ENCODE measurements at regions not wholly inside any gene's neighbourhood (a gene's known extent, or its start where the extent isn't known, plus 50 kb on each side); places are given as distances from the start of the nearest gene placed in this dataset.

GRCh38 chr10:117797296-117797695 is 249.4 kb downstream of the RAB11FIP2 start:
- no peak for TF ChIP-seq CTCF (IDR thresholded peaks at IDR 0.05 in 2 of 3, conservative IDR thresholded peaks at IDR 0.05 in 1 of 3; ENCODE audit: borderline replicate concordance in 1 of 3, insufficient read depth in 1 of 3, low read depth in 2 of 3, low read length in 2 of 3)
- no peak for TF ChIP-seq SIN3A (IDR thresholded peaks at IDR 0.05; ENCODE audit: low read depth)
- no peak for TF ChIP-seq EZH2 (IDR thresholded peaks at IDR 0.05)
- TF ChIP-seq POLR2A (IDR thresholded peaks at IDR 0.05; ENCODE audit: borderline replicate concordance, extremely low read depth, insufficient read depth, insufficient read length) = no peak
- TF ChIP-seq CBX3 (IDR thresholded peaks at IDR 0.05; ENCODE audit: low read depth) = no peak
- no peak for TF ChIP-seq YY1 (IDR thresholded peaks at IDR 0.05; ENCODE audit: extremely low read depth, insufficient replicate concordance, low read depth, low read length)
- TF ChIP-seq ZBTB33 (IDR thresholded peaks at IDR 0.05; ENCODE audit: extremely low read depth, insufficient replicate concordance, low read length) = no peak
- TF ChIP-seq ZNF274 (IDR thresholded peaks at IDR 0.05; ENCODE audit: low read depth, low read length) = no peak
- no peak for TF ChIP-seq POLR2AphosphoS5 (IDR thresholded peaks at IDR 0.05; ENCODE audit: low read depth, low read length)
